Spinal cord (tissue), 9 donors: ENCODE measurements at regions not wholly inside any gene's neighbourhood (a gene's known extent, or its start where the extent isn't known, plus 50 kb on each side); places are given as distances from the start of the nearest gene placed in this dataset.

Experiments
- DNase-seq, 6 donors: peaks; one replicate each; pipeline versions ENCODE4 v3.0.0 to v3.0.0-alpha.2; 2013 to 2015; ENCODE audit warnings: low spot score in 6 of 6, low read depth in 4 of 6
- H3K27ac ChIP-seq: one replicate; pipeline ENCODE4 v1.5.1; 2013; ENCODE audit warnings: low read depth, low read length, control low read depth
- H3K27me3 ChIP-seq: one replicate; pipeline ENCODE4 v1.6.1; 2013; ENCODE audit warnings: low read length; ENCODE audit not compliant: control insufficient read depth, insufficient read depth
- H3K36me3 ChIP-seq: one replicate; pipeline ENCODE4 v1.6.1; 2013; ENCODE audit warnings: low read length; ENCODE audit not compliant: control insufficient read depth, insufficient read depth
- H3K4me1 ChIP-seq: one replicate; pipeline ENCODE4 v1.6.1; 2013; ENCODE audit warnings: low read length; ENCODE audit not compliant: control insufficient read depth, insufficient read depth
- H3K4me3 ChIP-seq: one replicate; pipeline ENCODE4 v1.5.1; 2013; ENCODE audit warnings: low read depth, low read length, control low read depth
- H3K9me3 ChIP-seq: one replicate; pipeline ENCODE4 v1.6.1; 2013; ENCODE audit warnings: low read length; ENCODE audit not compliant: control insufficient read depth, insufficient read depth
- WGBS: methylation state at CpG from one replicate; pipeline ENCODE4 v1.1.5; 2013; ENCODE audit warnings: missing lambda C conversion rate; ENCODE audit not compliant: insufficient coverage; 5-methylcytosine and 5-hydroxymethylcytosine counted together
- donor health status: healthy.

GRCh38 chr4:57445686-57446085, 335.5 kb upstream of the IGFBP7 start:
- DNase-seq, result peak in 1 of 6 donors; percentile 61
- no peaks in the 10 kb centered on the region for H3K36me3 ChIP-seq
- no peaks in the 10 kb centered on the region for H3K27me3 ChIP-seq
- H3K9me3 ChIP-seq, result no peaks in the 10 kb centered on the region
- peaks cover 10% of the 10 kb centered on the region for H3K4me1 ChIP-seq
- H3K27ac ChIP-seq, result no peak overlapping the region
- H3K4me3 ChIP-seq, result no peak overlapping the region

DNA sequence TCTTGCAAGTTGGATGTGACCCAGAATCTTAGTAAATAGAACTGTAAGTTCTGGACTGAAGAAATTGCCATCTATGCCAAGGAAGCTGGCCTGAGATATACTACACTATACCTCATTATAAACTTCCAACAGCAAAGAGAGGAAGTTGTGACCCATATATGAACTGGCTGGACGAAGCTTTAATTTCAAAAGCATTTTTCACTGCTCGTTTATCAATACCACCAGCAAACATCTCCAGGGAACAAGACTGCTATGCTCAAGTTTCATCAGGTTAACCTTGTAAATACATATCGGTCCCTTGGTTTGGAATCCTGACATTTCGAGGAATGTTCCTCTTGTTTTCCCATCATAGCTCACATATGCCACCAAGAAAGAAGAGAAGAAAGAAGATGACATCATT, 334.5 kb upstream of the IGFBP7 start:
- Histone ChIP-seq H3K27me3 (no peaks in the 10 kb centered on the region), H3K9me3 (no peaks in the 10 kb centered on the region), H3K4me3 (no peak overlapping the region), H3K4me1 (peaks cover 10% of the 10 kb centered on the region), H3K27ac (no peak overlapping the region), H3K36me3 (no peaks in the 10 kb centered on the region)
- DNase-seq, result no peak
- WGBS, result 88% methylated on average over 2 of the region's 4 CpGs

- H3K27ac ChIP-seq, result no peak overlapping the region
- H3K36me3 ChIP-seq, result no peaks in the 10 kb centered on the region
- H3K9me3 ChIP-seq, result no peaks in the 10 kb centered on the region
- WGBS, result 67% methylated on average over 1 of the region's 2 CpGs
- peaks cover 10% of the 10 kb centered on the region for H3K4me1 ChIP-seq
- H3K27me3 ChIP-seq, result no peaks in the 10 kb centered on the region
- H3K4me3 ChIP-seq, result no peak overlapping the region
- DNase-seq, result no peak
Observed at GRCh38 chr4:57443787-57444186, 333.6 kb upstream of the IGFBP7 start.

DNA sequence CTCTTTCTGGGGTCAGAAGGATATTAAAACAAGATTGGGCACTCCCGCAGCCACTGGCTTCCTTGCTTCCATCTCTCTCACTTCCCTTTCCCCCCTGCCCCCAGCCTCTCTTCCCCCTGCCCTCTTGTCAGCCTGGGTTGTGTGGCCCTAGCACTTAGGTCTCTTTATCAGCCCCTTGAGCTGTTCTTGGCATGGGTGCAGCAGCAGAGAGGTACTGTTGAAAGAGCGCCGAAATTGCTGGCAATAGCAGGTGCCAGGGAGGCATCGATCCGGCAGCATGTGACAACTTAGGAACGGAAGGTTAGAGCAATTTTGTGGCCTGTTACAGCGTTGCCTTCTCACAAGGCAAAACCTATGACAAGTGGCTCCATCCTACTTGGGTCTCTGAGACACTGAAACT, 333.1 kb upstream of the IGFBP7 start:
- peaks cover 10% of the 10 kb centered on the region for H3K4me1 ChIP-seq
- no peak overlapping the region for H3K27ac ChIP-seq

DNA sequence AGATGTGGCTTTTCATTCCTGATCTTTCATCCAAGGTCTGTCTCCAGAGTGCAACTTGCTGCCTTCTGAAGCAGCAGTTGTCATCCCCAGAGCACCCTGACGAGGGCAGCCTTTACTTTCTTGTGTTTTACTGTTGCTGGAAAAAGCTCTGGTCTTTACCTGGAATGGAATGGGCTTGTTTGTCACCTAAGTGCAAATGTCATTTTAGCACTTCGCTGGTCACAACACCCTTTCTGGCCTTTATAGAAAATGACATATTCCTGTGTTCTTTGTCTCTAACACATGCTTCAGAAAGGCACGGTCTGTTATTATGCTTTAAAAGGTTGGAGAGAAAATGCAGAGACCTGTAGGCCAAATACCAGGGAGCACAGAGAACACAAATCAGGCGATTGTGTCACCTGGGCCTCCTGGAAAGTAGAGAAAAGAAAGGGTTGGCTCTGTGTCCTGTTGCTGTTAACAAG, 332.7 kb upstream of the IGFBP7 start:
- no peaks in the 10 kb centered on the region for H3K9me3 ChIP-seq
- peak in 5 of 6 donors; percentile 50 to 94 (median 54) for DNase-seq
- no peaks in the 10 kb centered on the region for H3K27me3 ChIP-seq
- peaks cover 10% of the 10 kb centered on the region for H3K4me1 ChIP-seq
- H3K27ac ChIP-seq, result no peak overlapping the region
- WGBS, result 10% methylated on average over 2 of the region's 4 CpGs
- H3K4me3 ChIP-seq, result no peak overlapping the region
- H3K36me3 ChIP-seq, result no peaks in the 10 kb centered on the region

More for the DNA sequence above, 333.1 kb upstream of the IGFBP7 start:
- 59% methylated on average over 6 of the region's 7 CpGs for WGBS
- Histone ChIP-seq H3K4me3 (no peak overlapping the region), H3K27me3 (no peaks in the 10 kb centered on the region), H3K36me3 (no peaks in the 10 kb centered on the region), H3K9me3 (no peaks in the 10 kb centered on the region)
- no peak for DNase-seq

DNA sequence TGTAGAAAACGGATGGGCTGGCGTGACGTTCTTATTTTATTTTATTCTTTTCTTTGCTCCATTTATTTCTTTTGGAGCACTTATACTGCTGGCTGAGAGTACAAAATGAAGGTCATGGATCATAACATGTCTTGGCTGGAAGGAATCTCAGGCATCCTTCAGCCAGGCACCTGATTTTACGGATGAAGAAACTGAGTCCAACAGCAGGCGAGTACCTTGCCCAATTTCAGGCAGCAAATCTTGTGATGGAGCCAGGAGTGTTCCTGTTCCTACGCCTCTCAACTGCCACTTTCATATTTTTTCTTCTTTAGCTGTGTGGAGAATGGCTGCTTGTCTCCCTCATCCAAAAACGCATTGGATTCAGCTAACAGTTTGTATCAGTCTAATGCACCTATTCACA, 332.1 kb upstream of the IGFBP7 start:
- Histone ChIP-seq H3K27me3 (no peaks in the 10 kb centered on the region), H3K4me1 (peaks cover 10% of the 10 kb centered on the region), H3K9me3 (no peaks in the 10 kb centered on the region), H3K4me3 (no peak overlapping the region), H3K36me3 (no peaks in the 10 kb centered on the region), H3K27ac (no peak overlapping the region)
- 50% methylated on average over 2 of the region's 7 CpGs for WGBS
- DNase-seq, result no peak

DNA sequence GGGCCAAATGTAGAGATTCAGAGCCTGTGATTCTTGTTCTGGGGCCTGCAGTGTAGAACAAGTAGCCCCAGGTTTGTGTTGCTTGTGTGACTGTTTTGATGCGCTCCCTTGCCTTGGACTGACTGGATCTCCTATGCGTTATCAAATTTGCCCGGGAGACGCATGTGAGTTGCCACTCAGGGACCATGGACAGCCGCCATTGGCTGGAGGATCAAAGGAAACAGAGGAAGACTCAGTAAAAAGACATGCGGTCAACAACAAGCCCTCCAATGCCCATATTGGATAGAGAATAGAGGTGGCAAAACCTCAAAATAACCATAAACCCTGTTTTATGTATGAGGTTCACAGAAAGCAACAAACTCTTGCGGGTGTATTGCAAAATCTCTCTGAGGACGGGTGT, 327.5 kb upstream of the IGFBP7 start:
- Histone ChIP-seq H3K27ac (no peak overlapping the region), H3K9me3 (no peaks in the 10 kb centered on the region), H3K36me3 (no peaks in the 10 kb centered on the region), H3K4me1 (peaks cover 3% of the 10 kb centered on the region), H3K27me3 (no peaks in the 10 kb centered on the region), H3K4me3 (no peak overlapping the region)
- WGBS, result 95% methylated on average over 3 of the region's 8 CpGs
- DNase-seq, result peak in 1 of 6 donors; percentile 33

DNA sequence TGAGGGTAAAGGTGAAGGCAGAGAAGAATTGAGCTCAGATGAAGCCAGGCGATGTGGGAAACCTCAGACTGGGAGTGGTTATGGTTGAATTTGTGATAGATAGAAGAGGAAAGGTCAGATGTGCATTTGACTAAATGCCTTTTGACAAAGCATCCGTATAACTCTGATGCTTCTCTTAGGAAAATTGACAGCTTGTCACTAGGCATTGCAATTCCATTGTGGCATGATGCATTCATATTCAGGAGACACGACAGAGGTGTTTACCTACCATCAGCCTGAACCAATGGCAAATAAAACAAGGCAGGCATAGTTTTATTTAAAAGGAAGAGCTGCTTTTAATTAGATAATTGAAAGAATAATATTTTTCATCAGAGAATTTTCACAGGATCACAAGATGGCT, 325.1 kb upstream of the IGFBP7 start:
- 79% methylated on average over 2 of the region's 3 CpGs for WGBS
- H3K9me3 ChIP-seq, result no peaks in the 10 kb centered on the region
- no peaks in the 10 kb centered on the region for H3K27me3 ChIP-seq
- H3K4me3 ChIP-seq, result no peak overlapping the region
- H3K27ac ChIP-seq, result no peak overlapping the region
- DNase-seq, result no peak
- H3K4me1 ChIP-seq, result no peaks in the 10 kb centered on the region
- no peaks in the 10 kb centered on the region for H3K36me3 ChIP-seq

- H3K27me3 ChIP-seq, result no peaks in the 10 kb centered on the region
- WGBS, result 61% methylated on average over 2 of the region's 2 CpGs
- no peak overlapping the region for H3K4me3 ChIP-seq
- H3K27ac ChIP-seq, result no peak overlapping the region
- H3K9me3 ChIP-seq, result no peaks in the 10 kb centered on the region
- no peaks in the 10 kb centered on the region for H3K36me3 ChIP-seq
- no peaks in the 10 kb centered on the region for H3K4me1 ChIP-seq
- DNase-seq, result no peak
Observed at GRCh38 chr4:57430726-57431125, 320.5 kb upstream of the IGFBP7 start.

DNA sequence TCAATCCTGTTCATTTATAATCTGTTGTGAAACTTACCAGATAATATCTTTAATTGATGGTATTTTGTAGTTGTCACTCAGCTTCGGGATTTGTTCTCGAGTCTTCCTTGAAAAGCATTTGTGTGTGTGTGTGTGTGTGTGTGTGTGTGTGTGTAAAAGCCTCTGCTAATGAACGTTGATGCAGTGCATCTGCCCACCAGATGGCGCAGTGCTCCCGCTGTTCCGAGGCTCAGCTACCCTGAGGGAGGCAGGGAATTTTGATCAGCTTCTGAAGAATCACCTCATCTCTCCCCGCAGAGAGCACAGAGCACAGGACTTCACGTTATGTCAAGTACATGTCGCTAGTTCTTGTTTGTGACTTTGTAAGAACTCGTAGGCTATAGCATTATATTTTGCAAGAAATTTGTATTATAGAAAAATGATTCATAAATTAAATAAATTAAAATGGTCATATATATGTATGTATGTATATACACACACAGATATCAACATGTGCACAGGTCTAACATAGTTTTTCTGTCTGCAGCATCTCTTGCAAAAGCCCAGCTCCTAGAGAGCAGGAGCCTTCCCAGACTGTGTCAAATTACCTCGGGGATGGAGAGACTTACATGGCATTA, 316.7 kb upstream of the IGFBP7 start:
- 14% methylated on average over 4 of the region's 11 CpGs for WGBS

More for the DNA sequence above, 316.7 kb upstream of the IGFBP7 start:
- H3K27ac ChIP-seq, result no peak overlapping the region
- peak in 5 of 6 donors; percentile 72 to 96 (median 77) for DNase-seq
- H3K9me3 ChIP-seq, result peaks cover 3% of the 10 kb centered on the region
- no peaks in the 10 kb centered on the region for H3K27me3 ChIP-seq
- H3K4me3 ChIP-seq, result no peak overlapping the region
- peaks cover 2% of the 10 kb centered on the region for H3K4me1 ChIP-seq
- H3K36me3 ChIP-seq, result no peaks in the 10 kb centered on the region
